Fibroblast of lung (primary cell): ENCODE measurements at regions not wholly inside any gene's neighbourhood (a gene's known extent, or its start where the extent isn't known, plus 50 kb on each side); places are given as distances from the start of the nearest gene placed in this dataset.

Experiments
- EZH2 ChIP-seq: IDR thresholded peaks from 2 replicates; pipeline ENCODE4 v1.5.1; 2012; ENCODE audit warnings: low read length, control low read depth, mild to moderate bottlenecking; ENCODE audit errors: missing control alignments
- TF ChIP-seq, protein P1 (sequence below), 2 donors: IDR thresholded peaks in 1 of 2; conservative IDR thresholded peaks in 1 of 2; 1 replicate in 1 of 2; 2 replicates in 1 of 2; pipeline ENCODE4 v1.5.1; 2011 to 2012; ENCODE audit warnings: low read length in 2 of 2, control low read depth in 1 of 2, inconsistent platforms in 1 of 2, low read depth in 1 of 2, mild to moderate bottlenecking in 1 of 2

DNA sequence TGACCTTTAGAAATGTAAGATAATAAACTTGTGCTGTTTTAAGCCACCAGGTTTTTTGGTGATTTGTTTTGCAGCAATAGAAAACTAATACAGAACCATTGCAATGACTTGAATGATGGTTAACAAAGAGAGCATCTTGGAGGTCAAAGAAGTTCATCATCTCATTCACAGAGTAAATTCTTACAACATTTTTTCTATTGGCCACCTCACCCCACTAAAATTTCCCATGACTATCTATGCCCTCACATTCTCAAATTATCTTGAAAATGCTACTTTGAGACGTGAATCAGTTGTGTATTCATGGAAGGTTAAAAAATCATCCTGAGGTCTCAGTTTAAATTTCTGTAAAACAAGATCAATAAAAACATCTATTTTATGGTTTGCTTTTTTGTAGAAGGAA lies 754.2 kb downstream of the SORCS1 start:
- TF ChIP-seq, protein P1, sequence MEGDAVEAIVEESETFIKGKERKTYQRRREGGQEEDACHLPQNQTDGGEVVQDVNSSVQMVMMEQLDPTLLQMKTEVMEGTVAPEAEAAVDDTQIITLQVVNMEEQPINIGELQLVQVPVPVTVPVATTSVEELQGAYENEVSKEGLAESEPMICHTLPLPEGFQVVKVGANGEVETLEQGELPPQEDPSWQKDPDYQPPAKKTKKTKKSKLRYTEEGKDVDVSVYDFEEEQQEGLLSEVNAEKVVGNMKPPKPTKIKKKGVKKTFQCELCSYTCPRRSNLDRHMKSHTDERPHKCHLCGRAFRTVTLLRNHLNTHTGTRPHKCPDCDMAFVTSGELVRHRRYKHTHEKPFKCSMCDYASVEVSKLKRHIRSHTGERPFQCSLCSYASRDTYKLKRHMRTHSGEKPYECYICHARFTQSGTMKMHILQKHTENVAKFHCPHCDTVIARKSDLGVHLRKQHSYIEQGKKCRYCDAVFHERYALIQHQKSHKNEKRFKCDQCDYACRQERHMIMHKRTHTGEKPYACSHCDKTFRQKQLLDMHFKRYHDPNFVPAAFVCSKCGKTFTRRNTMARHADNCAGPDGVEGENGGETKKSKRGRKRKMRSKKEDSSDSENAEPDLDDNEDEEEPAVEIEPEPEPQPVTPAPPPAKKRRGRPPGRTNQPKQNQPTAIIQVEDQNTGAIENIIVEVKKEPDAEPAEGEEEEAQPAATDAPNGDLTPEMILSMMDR (conservative IDR thresholded peaks at IDR 0.05 in 1 of 2, IDR thresholded peaks at IDR 0.05 in 1 of 2; ENCODE audit: low read depth in 1 of 2, low read length in 2 of 2), result no peak
- no peak for TF ChIP-seq EZH2
